ENCODE measurements at regions not wholly inside any gene's neighbourhood (a gene's known extent, or its start where the extent isn't known, plus 50 kb on each side); places are given as distances from the start of the nearest gene placed in this dataset.

DNA sequence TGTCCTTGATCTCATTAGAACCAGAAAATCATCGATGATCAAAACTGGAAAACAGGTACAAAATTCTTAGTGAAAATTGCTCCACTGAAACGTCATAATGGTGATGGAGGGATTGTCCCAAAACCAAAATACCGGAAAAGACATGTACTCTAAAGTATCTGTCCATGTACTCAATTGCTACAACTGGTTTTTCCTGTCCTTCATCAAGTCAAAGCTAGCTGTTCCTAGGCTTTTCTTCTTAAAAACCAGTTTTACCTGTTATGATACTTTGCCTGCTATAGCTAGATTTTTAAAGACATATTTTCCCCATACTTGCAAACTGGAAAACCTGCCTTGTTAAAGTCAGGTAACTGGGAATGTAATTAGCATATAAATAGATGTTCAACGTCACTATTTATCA lies 50.5 kb upstream of the LRRC1 start:
- in situ Hi-C loops (cut with MboI; ENCODE audit: low sequenced_read_pairs), result no loop called here

DNA sequence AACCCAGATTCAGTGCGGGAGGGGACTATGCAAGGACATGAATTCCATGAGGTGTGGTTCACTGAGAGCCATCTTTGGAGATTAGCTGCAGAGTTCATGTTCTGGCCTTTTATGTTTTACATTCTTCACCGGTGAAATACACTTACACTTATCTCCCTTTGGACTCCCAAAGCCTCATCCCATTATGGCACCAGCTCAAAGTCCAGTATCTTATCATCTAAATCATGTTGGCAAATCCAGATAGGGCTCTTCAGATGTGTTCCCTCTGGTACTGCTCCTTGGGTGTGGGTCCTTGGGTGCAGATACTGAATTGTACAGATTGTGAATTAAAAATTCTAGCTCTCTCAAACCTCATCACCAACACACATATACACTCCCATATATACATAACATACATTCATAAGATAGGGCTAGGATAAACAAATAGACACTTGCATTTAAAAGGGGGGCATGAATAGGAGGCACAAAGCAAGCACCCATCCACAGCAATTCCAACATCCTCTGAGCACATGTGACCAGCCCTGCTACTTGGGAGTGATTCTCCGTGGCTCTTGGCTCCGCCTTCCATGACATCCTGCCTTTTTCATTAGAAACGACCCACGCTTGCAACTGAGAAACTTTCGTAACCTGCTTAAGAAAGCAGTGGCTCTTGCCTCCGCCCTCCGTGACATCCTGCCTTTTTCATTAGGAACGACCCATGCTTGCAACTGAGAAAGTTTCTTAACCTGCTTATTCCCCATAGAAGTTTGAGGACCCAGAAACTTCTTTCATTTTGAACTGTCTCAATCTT lies 53.6 kb upstream of the LRRC1 start:
- in situ Hi-C loops (cut with MboI; ENCODE audit: low sequenced_read_pairs), result no loop called here

DNA sequence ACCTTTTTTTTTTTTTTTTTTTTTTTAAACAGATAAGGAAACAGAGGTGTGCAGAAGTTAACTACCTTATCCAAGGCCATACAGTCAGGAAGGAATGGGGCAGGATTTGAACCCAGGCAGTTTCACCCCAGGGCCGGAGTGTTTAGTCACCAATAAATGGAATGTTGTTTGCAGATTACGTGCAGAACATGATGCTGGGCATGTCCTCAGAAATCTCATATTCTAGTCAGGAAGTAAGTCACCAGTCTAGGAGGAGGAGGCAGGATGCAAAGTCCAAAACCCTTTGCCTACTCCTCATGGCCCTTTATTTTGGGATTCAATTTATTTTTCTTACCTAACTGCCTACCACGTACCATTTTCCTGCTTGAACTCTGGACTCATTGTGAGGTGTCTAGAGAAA lies 57.1 kb upstream of the LRRC1 start:
- in situ Hi-C loops (cut with MboI; ENCODE audit: low sequenced_read_pairs), result no loop called here

DNA sequence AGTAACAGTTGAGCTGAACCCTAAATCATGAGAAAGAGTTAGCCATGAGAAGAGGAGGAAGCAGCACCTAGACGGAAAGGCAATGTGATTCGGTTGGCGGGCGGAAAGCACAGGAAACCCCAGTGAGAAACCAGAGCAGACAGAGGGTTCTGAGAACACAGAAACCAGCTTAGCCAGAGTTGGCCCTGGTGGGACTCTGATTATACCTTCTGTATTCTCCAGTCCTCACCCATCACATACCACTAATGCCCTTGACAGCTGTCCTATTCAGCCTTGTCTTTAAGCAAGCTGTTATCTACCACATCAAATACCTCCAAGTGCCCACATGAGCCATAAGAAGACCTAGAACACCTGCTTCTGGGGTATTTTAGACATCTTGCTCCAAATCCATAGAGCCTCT lies 58.9 kb upstream of the LRRC1 start:
- in situ Hi-C loops (cut with MboI; ENCODE audit: low sequenced_read_pairs), result no loop called here

DNA sequence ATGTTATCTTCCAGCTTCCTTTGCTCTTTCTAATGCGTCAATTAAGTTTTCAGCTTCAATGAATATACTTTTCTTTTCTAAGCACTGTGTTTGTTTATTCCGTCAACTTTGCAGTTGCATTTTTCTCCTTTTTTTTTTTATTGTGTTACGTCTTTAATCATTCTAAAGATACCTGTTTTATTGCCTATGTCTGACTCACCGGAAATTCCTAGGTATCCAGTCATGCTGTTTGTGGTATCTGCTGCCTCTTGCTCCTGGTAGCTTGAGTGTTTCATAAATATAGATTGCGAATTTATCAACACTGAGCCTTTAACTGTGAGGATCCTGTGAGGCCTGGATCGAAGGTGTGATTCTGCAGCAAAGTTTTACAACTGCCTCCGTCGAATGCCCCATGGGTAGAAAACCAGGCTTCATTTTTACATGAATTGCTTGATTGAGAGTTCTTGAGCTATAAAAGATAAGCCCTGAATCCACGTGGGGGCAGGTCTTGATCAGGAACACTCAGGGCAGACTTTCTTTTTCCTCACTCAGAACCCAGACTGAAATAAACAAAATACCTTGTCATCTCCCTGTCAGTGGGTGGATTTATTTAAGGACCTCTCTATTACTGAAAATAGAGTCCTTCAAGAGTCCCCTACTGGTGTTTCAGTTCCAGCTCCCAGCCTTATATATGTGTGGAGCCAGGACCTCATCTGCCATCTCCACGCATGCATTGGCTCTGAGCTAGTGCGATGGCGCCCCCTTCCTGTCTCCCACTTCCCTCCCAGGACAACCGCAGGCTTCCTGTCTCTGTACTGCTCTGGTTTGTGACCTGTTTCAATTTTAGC lies 60.1 kb upstream of the LRRC1 start:
- in situ Hi-C loops (cut with MboI; ENCODE audit: low sequenced_read_pairs), result no loop called here

DNA sequence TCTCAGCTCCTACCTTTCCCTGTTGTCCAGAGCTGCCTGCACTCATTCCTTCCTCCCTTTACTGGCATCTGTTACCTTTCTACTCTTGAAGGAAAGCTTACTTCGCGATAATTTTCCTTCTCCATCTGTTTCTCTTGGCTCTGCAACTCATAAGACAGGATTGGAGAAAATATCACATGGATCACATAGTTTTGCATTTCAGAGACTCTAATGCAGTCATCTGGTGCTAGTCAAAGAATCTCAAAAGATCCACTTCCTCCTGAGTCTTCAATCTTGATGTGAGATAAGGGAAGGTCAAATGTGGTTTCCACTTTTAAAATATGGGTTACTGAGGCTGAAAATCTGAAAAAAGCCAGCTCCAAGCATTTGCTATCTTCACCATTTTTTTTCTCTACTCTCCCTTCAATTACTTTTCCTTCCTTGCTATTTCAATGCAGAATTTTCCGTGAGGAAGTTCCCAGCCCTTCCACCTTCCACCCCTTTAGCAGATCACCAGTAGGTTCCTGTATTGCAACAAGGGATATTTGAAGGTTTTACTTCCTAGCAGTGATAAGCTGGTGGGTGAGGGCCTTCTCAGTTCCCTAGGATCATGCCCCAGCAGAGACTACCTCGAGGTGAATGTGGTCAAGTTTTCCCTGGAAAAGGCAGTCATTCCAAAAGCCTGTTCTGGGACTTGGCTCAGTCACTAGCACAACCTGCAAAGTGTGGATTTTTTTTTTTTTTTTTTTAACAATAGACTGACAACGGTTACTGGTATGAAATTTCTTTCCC lies 62.8 kb upstream of the LRRC1 start:
- in situ Hi-C loops (cut with MboI; ENCODE audit: low sequenced_read_pairs), result no loop called here

DNA sequence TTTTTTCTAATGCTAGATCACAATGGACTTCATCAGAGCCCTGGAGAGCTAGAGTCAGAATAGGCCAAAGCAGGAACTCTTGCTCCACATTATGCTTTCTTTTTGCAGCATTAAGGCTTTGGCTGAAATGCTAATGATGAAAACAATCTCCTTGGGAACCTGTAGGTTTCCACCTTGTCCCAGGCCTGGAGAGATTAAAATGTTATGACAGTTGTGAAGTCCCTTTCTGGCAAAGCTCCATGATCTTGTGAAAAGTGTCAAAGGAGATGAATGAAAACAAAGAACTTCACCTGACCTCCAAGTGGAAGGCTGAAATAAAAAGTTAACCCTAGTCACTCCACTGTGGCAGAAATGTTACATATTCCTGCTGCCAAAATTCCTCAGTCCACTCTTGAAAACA lies 64.0 kb upstream of the LRRC1 start:
- in situ Hi-C loops (cut with MboI; ENCODE audit: low sequenced_read_pairs), result no loop called here

DNA sequence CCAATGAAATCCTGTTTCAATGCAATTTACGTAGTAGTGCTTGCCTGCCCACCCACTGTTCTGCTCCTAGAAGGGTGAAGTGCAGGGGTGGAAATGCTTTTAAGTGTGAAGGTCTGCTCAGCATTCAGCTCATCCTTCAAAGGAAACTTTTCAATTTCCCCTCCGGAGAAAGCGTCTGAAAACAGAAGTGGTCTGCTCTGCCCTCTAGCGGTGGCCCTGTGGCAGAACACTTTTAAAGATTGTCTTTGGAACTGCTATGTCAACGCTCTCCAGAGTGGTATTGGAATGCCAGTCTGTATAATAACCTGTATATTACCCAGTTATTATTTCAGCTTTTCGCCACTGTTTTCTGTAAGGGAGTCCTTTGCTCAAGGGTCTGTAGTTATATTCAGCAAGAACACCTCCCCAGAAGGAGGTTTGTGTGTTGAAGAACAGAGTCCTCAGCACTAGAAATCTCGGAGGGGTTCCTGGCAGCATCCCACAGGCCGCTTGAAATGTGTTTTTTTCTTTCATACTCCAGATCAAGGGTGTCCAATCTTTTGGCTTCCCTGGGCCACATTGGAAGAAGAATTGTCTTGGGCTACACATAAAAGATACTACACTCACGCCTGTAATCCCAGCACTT lies 63.1 kb upstream of the KLHL31 start:
- in situ Hi-C loops (cut with MboI; ENCODE audit: low sequenced_read_pairs), result loop anchor here (10.0 kb wide), 1 partner anchor 234 kb away; no protein-coding TSS in a partner anchor

DNA sequence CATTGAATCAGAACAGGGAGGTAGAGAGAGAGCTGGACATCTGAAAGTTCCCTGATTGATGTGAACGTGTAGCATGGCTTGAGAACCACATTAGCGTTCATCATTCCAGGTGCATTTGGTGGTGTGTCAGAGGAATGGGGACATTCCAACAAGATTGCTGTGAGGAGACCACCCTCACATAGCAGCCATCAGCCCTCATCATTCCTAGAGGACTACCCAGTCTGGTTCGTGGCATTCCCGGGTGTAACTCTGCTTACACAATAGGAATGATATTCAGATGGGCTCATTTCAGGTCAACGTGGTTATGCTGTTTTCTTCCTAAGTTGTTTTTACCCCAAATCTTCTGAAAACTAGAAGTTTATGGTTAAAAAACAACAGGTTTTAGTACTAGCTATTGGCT lies 62.2 kb upstream of the KLHL31 start:
- in situ Hi-C loops (cut with MboI; ENCODE audit: low sequenced_read_pairs), result loop anchor here (10.0 kb wide), 1 partner anchor 233 kb away; no protein-coding TSS in a partner anchor

DNA sequence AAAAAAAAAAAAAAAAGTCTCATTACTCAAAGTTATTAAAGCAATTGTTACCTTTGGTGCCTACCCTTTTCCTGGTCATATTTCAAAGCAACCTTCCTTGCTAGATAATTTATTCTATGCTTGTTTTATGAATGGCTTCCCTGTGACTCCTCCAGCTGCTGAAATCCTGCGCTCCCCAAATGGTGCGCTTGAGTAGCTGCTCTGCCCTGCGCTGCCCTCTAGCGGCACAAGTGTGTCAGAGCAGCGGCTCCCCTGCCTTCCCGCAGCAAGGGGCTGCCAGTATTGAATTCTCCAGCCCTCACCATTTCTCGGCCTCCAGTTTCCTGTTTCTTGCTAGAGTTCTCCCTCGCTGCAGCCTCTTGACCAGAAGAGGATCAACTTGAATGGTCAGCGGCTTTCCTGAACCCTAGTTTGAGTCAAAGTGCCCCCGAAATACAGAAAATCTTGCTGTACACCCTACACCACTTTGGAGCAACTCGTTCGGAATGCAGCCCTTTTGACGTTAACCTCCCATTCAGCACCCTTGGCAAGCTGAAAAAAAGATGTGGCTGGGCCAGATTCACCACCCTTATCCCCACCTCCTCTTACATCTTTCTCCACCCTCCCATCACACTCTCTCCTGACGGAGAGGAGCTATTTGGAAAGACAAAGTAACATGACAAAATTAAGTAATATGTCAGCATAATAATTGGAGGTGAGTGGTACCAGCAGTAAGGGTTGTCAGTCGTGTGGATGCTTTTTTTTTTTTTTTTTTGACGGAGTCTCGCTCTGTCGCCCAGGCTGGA lies 60.4 kb upstream of the KLHL31 start:
- in situ Hi-C loops (cut with MboI; ENCODE audit: low sequenced_read_pairs), result loop anchor here (10.0 kb wide), 1 partner anchor 231 kb away; no protein-coding TSS in a partner anchor

DNA sequence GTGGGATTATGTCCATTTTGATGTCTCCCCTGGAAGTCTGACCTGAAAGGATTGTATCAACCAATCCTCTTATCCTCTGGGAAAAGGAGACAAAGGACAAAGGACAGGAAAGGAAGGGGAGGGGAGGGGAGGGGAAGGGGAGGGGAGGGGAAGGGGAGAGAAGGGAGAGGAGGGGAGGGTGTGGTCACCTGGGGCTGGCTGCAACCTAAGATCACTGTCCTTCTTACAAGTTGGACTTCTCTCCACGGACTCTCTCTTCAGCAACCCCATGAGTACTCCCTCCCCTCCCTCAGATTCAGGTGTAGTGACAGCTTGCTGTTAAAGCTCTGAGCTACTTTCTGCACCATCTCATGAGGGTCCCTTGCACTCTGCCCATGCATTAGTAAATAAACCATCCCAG lies 58.9 kb upstream of the KLHL31 start:
- in situ Hi-C loops (cut with MboI; ENCODE audit: low sequenced_read_pairs), result loop anchor here (10.0 kb wide), 1 partner anchor 230 kb away; no protein-coding TSS in a partner anchor

DNA sequence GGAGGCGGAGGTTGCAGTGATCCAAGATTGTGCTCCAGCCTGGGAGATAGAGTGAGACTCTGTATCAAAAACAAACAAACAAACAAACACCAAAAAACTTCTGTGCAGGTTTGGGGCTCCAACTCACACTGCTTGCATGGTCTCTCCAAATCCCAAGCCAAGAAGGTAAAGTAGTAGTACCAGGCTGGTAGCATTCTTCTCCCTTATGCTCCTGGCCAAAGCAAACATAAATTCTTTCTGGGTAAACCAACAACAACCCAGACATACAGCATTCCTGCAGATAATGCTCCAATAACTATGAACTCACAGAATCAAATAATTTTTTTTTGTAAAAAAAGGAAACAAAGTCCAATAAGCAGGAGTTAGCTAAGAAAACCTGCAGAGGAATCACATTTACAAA lies 57.8 kb upstream of the KLHL31 start:
- in situ Hi-C loops (cut with MboI; ENCODE audit: low sequenced_read_pairs), result loop anchor here (10.0 kb wide), 1 partner anchor 229 kb away; no protein-coding TSS in a partner anchor

DNA sequence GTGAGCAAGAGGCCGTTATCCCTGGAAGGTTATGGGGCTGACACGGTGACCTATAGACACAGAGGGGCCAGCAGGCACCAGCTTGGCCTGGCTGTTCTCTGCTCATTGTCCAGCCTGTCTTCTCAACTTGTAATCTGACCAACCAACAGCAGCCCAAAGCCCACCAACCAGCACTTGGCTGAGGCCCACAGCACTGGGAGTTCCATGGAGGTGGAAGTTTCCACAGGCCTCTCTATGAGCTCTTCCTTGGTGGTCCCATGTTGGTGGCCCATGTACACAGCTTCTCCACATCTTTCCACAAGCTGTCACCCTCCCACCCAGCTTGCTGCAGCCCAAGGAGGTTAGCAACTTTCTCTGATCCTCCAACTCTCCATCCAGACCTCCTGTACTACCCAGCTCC lies 56.2 kb upstream of the KLHL31 start:
- in situ Hi-C loops (cut with MboI; ENCODE audit: low sequenced_read_pairs), result loop anchor here (10.0 kb wide), 1 partner anchor 227 kb away; no protein-coding TSS in a partner anchor

DNA sequence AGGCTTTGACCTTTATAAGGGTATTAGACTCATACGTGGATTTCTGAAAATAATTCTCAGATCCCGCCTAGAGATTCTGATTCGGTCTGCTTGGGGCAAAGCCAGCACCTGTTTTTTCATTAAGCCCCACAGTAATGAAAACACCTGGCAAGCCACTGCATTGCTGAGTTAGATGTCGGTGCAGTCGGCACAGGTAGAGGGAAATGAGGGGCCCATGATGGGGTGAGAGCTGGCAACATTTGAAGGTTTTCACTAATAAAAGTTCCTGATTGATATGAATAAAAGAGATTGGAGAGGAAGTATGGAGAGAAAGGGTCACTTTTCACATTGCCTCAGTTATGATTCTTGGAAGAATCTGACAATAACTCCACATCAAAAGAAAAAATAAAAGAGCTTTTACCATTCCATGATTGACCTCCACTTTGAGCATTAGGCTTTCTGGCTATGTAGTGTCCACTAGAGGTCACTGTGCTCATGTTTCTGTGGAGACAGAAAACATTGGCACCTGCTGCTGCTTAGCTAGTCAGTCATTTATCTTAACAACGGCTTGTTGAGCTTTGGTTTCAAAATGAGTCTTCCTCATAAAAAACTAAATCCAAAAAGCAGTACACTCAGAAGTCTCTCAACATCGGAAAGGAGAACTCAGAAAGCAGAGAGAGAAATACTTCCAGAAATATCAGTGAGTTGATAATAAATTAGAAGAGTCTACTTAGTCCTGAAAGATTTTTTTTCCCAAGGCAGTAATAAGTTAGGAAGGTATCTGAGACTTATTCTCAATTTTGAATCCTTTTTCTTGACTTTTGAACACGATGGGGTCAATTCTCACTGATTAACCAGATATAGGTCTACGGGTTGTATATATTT lies 53.3 kb upstream of the KLHL31 start:
- in situ Hi-C loops (cut with MboI; ENCODE audit: low sequenced_read_pairs), result no loop called here

DNA sequence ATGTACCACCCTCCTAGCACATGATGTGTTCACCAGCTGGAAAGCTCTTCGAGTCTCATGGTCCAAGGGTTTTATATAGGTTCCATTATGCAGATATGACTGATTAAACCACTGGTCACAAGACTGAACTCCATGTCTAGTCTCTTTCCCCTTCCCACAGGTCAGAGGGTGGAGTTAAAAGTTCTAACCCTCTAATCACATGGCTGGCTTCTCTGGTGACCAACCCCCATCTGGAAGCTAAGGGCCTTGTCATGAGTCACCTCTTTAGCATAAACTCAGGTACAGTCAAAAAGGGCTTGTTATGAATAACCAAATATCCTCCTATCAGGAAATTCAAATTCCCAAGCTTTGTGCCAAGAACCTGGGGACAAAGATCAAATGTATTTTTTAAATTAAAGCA lies 52.0 kb upstream of the KLHL31 start:
- in situ Hi-C loops (cut with MboI; ENCODE audit: low sequenced_read_pairs), result no loop called here

DNA sequence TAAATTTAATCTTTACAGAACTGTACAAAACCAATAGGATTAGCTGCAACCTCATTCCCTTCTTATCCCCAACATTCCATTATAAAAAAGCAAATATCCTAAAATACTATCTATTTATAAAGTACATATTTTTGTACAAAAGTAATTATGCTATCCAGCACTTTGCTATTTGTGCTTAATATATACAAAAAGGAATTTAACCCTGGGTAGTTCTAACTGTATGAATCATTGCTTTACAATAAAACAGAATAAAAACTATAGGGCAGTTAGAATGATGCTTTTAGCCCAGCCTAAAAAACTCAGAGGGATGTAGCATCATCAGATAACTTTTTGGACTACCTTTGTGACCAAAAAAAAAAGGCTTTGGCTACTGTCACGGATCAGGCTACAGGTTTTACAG lies 49.9 kb upstream of the KLHL31 start:
- in situ Hi-C loops (cut with MboI; ENCODE audit: low sequenced_read_pairs), result no loop called here
